Ishikawa (cell line): ENCODE measurements at regions not wholly inside any gene's neighbourhood (a gene's known extent, or its start where the extent isn't known, plus 50 kb on each side); places are given as distances from the start of the nearest gene placed in this dataset.

Experiments used
- CEBPB ChIP-seq: IDR thresholded peaks from 2 replicates; pipeline ENCODE4 v1.6.1; 2012
- CREB1 ChIP-seq: IDR thresholded peaks from 2 replicates; pipeline ENCODE4 v1.6.1; 2012; ENCODE audit warnings: low read depth
- EGR1 ChIP-seq: IDR thresholded peaks from 2 replicates; pipeline ENCODE4 v1.6.1; 2012
- EP300 ChIP-seq: IDR thresholded peaks from 2 replicates; pipeline ENCODE4 v1.6.1; 2012; ENCODE audit warnings: borderline replicate concordance
- FOXM1 ChIP-seq: IDR thresholded peaks from 2 replicates; pipeline ENCODE4 v1.6.1; 2012; ENCODE audit warnings: low read depth, borderline replicate concordance
- MAX ChIP-seq: IDR thresholded peaks from 2 replicates; pipeline ENCODE4 v1.6.1; 2012
- NFIC ChIP-seq: IDR thresholded peaks from 2 replicates; pipeline ENCODE4 v1.6.1; 2012
- RAD21 ChIP-seq: IDR thresholded peaks from 2 replicates; pipeline ENCODE4 v1.6.1; 2012; ENCODE audit warnings: low read depth
- TAF1 ChIP-seq: IDR thresholded peaks from 2 replicates; pipeline ENCODE4 v1.6.1; 2012; ENCODE audit warnings: low read depth, mild to moderate bottlenecking
- TCF12 ChIP-seq: IDR thresholded peaks from 2 replicates; pipeline ENCODE4 v1.6.1; 2012; ENCODE audit warnings: low read depth
- TEAD4 ChIP-seq: IDR thresholded peaks from 2 replicates; pipeline ENCODE4 v1.6.1; 2012
- YY1 ChIP-seq: IDR thresholded peaks from 2 replicates; pipeline ENCODE4 v1.6.1; 2012; ENCODE audit warnings: low read depth
- ZBTB7A ChIP-seq: IDR thresholded peaks from 2 replicates; pipeline ENCODE4 v1.6.1; 2012; ENCODE audit warnings: low read depth
- TF ChIP-seq, protein P1 (sequence below): IDR thresholded peaks from 2 replicates; pipeline ENCODE4 v1.6.1; 2012
- TF ChIP-seq, protein P2 (sequence below): IDR thresholded peaks from 2 replicates; pipeline ENCODE4 v1.6.1; 2012; ENCODE audit warnings: low read depth, mild to moderate bottlenecking

- TF ChIP-seq CREB1, result no peak
Observed at GRCh38 chr11:134975866-134976376, 563.9 kb upstream of the B3GAT1 start.

- TF ChIP-seq FOXM1, result no peak
- no peak for TF ChIP-seq CEBPB
- TF ChIP-seq EP300, result no peak
- TF ChIP-seq TAF1, result no peak
- no peak for TF ChIP-seq ZBTB7A
- no peak for TF ChIP-seq YY1
- no peak for TF ChIP-seq CREB1
- TF ChIP-seq, protein P1, sequence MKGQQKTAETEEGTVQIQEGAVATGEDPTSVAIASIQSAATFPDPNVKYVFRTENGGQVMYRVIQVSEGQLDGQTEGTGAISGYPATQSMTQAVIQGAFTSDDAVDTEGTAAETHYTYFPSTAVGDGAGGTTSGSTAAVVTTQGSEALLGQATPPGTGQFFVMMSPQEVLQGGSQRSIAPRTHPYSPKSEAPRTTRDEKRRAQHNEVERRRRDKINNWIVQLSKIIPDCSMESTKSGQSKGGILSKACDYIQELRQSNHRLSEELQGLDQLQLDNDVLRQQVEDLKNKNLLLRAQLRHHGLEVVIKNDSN, result no peak
- TF ChIP-seq RAD21, result no peak
- TF ChIP-seq EGR1, result no peak
- TF ChIP-seq MAX, result no peak
Observed at GRCh38 chr11:134973801-134974200, 561.8 kb upstream of the B3GAT1 start.

- TF ChIP-seq, protein P2, sequence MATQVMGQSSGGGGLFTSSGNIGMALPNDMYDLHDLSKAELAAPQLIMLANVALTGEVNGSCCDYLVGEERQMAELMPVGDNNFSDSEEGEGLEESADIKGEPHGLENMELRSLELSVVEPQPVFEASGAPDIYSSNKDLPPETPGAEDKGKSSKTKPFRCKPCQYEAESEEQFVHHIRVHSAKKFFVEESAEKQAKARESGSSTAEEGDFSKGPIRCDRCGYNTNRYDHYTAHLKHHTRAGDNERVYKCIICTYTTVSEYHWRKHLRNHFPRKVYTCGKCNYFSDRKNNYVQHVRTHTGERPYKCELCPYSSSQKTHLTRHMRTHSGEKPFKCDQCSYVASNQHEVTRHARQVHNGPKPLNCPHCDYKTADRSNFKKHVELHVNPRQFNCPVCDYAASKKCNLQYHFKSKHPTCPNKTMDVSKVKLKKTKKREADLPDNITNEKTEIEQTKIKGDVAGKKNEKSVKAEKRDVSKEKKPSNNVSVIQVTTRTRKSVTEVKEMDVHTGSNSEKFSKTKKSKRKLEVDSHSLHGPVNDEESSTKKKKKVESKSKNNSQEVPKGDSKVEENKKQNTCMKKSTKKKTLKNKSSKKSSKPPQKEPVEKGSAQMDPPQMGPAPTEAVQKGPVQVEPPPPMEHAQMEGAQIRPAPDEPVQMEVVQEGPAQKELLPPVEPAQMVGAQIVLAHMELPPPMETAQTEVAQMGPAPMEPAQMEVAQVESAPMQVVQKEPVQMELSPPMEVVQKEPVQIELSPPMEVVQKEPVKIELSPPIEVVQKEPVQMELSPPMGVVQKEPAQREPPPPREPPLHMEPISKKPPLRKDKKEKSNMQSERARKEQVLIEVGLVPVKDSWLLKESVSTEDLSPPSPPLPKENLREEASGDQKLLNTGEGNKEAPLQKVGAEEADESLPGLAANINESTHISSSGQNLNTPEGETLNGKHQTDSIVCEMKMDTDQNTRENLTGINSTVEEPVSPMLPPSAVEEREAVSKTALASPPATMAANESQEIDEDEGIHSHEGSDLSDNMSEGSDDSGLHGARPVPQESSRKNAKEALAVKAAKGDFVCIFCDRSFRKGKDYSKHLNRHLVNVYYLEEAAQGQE, result no peak
- TF ChIP-seq EGR1 (no peak), NFIC (no peak), ZBTB7A (no peak), RAD21 (no peak), EP300 (no peak), FOXM1 (no peak), TEAD4 (no peak), TAF1 (no peak), CREB1 (no peak), CEBPB (no peak), YY1 (no peak), MAX (no peak), TCF12 (no peak)
- TF ChIP-seq, protein P1, result no peak
Observed at GRCh38 chr11:134971381-134971780, 559.3 kb upstream of the B3GAT1 start.

DNA sequence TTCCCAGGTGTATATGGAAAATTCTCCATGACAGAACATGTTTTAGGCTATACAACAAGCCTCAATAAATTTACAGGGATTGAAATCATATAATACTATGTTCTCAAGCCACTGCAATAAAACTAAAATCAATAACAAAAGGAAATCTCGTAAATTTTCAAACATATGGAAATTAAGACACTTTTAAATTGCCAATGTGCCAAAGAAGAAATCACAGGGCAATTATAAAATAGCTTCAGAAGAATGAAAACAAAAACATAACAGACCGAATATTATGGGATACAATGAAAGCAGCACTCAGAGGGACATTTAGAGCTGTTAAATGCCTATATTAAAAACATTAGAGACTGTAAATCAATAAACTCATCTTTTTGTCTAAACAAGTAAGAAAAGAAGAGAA lies 555.7 kb upstream of the B3GAT1 start:
- TF ChIP-seq YY1 (no peak), TAF1 (no peak), TCF12 (no peak), EGR1 (no peak), NFIC (no peak), CEBPB (no peak), CREB1 (no peak), TEAD4 (no peak), FOXM1 (no peak), MAX (no peak), ZBTB7A (no peak), EP300 (no peak), RAD21 (no peak)
- TF ChIP-seq, protein P2, result no peak
- TF ChIP-seq, protein P1, result no peak

DNA sequence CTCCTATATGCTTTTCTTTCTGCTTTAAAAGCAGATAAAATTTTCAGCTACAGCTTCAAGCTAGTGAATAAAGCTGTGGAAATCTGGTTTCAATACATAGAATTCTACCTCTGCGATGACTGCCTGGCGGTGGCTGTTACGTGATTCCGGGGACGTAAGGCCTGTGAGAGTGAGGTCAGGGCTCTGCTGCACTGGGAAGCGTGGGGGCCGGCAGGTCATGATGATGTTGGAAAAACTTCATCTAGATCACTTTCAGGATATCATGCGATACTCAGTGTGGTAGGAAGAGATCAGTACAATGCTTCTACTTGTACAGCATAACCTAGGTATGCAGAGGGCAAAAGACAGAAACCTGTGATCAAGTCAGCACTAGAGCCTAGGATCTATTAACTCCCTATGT lies 546.8 kb upstream of the B3GAT1 start:
- TF ChIP-seq MAX (no peak), CEBPB (no peak), YY1 (no peak)
- TF ChIP-seq, protein P2, result no peak
